Cardiac septum (tissue), 1 donor: ENCODE measurements at regions not wholly inside any gene's neighbourhood (a gene's known extent, or its start where the extent isn't known, plus 50 kb on each side); places are given as distances from the start of the nearest gene placed in this dataset.

Source experiments
- DNase-seq: peaks from one replicate; pipeline ENCODE4 v3.0.0-alpha.2; 2020; ENCODE audit warnings: low spot score
- intact Hi-C: fragments of 100-400 bp; cut with DNase I; formaldehyde crosslinking; loops from one replicate; pipeline ENCODE4 v1.14.0; 2022
- donor health status: DM: no; HTN: no; CAD: no.

DNA sequence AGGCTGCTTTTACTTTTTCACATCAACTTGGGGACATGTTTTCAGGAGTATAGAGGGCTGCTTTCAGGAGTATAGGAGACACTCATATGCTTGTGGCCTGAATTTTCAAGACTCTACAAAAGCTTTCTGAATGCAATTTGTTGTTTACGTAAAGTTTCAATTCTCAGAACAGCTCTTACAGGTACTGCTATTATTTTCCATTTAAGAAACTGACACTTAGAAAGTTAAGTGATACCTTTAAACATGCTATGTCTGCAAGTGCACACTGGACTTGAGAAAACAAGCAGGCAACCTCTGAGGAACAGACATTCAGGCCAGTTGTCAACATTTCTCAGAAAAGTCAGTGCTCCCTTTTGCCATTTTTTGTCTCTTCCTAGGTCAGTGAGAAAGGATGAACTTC, 70.0 kb upstream of the PHYHIPL start:
- no peak for DNase-seq
- intact Hi-C loops = no loop called here

DNA sequence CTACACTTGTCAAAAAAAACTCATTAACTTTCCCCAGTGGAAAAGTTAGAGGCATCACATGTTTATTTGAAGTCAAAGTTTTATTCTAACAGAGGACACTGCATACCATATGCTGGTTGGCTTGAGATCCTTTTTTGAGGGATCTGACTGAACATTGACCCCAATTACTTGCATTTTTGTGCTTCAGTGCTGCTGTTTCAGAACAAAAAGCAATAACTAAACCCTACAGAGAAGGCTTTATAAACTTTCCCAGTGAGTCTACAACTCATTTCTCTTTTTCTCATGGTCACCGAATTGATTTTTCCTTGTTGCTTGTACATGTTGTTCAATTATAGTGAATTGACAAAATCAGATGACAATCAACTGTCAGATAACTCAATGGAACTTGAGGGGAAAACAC, 69.3 kb upstream of the PHYHIPL start:
- intact Hi-C loops = no loop called here

DNA sequence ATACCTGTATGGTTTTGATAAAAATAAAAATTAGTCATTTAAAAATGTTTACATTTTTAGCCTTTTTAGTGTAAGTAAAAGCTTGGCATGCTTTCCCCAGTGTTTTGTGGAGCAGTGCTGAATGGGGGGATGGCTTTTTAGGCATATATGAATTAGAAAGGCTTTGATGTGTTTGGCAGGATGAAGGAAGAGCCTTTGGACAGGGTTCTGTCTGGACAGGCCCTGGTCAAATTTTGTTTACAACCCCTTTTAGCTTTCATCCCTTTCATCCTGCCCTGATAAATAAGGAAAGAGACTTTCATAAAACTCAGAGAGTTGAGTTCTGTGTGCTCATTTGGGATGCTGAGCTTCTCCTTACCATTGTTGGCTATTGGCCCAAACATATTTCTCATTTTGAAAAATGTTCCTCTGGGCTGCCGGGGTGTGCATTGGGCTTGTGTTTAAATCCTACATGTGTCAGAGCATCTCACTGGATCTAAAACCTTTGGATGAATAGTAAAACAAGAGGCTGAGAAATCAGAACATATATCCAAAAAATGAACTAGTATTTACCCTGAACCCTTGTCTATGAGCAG, 68.1 kb upstream of the PHYHIPL start:
- DNase-seq = no peak
- intact Hi-C loops = no loop called here

More for the DNA sequence above, 69.3 kb upstream of the PHYHIPL start:
- DNase-seq = no peak

DNA sequence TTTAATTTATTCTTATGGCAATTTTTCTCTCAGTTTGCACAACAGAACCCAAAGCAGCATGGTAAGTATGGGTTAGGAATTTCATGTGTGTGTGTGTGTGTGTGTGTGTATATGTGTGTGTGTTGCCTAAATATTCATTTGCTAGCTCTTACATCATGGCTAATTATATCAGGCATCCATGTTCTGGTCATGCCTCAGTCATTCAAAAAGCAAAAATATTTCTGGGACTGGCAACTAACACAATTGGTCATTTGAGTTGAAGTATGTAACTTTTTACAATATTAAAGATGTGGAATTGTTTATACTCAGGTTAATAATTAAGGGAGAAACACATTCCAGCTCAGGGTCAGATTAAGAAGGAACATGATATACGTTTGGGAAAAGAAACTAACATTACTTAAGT, 67.6 kb upstream of the PHYHIPL start:
- intact Hi-C loops = no loop called here

DNA sequence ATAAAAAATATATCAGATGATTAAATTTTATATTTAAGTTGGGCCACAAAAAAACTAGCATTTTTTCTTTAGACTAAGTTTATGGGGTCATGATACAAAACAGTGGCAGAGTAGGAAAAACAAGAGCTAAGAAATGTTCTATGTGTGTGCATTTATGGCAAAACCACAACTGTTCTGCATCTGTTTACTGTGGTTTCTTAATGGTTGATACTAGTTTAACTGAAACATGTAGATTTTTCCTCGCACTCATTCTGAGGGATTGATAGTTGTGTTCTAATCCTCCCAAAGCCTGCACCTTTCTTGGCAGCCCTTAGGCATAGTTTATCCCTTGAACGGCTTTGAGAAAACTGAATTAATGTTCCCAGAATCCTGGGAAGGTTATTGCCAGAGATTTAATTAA, 66.6 kb upstream of the PHYHIPL start:
- intact Hi-C loops = no loop called here
- no peak for DNase-seq

More for the DNA sequence above, 67.6 kb upstream of the PHYHIPL start:
- no peak for DNase-seq

DNA sequence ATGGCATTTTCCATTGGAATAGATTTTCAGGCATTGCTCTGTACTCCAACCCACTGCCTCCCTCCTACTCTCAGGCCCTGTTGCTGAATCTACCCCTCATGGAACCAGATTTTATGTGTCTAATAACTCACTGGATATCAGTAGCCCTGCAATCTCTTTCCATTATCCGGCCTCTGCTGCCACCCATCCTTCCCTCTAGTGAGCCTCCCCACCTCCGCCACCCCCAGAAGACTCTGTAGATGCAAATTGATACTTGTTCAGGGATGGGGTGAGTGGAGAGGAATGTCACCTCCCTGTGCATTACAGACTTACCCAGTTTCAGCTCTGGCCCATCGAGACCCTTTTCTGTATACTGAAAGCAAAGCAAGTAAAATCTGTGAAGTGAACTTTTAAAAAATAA, 52.3 kb upstream of the PHYHIPL start:
- intact Hi-C loops = no loop called here
- no peak for DNase-seq

DNA sequence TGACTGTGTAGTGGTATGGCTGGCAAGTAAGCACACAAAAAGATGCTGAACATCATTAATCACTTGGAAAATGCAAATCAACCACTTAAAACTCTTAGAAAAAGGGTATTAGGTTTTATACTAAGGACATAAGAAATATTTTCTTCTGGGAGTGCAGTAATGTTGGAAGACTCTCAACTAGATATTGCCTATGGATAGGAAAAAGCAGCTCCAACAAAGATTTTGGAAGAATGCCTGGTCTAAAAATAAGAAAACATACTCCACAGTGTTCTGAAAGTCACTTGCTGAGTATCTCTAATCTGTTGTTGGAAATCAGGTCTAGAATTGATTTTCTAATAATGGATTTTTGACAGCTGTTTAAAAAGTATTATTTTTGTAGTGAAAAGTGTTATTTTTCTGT, 50.8 kb upstream of the PHYHIPL start:
- intact Hi-C loops = no loop called here

DNA sequence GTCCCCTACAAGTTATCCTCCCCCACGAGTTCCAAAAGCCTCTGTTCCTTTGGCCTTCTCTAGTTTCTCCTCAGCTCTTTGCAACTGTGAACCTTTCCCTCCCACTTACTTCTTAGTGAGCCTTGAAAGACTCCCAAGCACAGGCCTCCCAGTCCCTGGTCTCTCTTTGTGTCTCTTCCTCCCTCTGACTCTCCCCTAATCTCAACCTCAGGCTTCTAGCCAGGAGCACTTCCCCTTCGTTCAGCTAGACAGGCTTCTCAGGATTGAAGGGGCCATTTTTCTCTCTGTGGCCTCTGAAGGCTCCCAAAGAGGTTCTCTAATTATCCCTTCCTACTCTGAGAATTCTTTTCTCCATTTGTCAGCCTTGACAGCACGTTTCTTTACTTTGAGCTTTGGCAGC, 50.2 kb upstream of the PHYHIPL start:
- intact Hi-C loops = no loop called here
- no peak for DNase-seq

More for the DNA sequence above, 50.8 kb upstream of the PHYHIPL start:
- no peak for DNase-seq
